Mucosa of descending colon (tissue), 3 donors: ENCODE measurements at regions not wholly inside any gene's neighbourhood (a gene's known extent, or its start where the extent isn't known, plus 50 kb on each side); places are given as distances from the start of the nearest gene placed in this dataset.

Source experiments
- ATAC-seq: fragments of 200-7000 bp; cut with Tn5 transposase; one replicate; pipeline ENCODE4 v1.9.1; 2020; ENCODE audit warnings: mild to moderate bottlenecking, moderate library complexity
- DNase-seq, 3 donors: peaks; one replicate each; pipeline ENCODE4 v3.0.0-alpha.2; 2020
- H3K36me3 ChIP-seq: fragments of 200-600 bp; one replicate; pipeline ENCODE4 v1.8.0; 2021; ENCODE audit warnings: low read depth, mild to moderate bottlenecking
- H3K4me1 ChIP-seq: fragments of 200-600 bp; one replicate; pipeline ENCODE4 v1.8.0; 2021; ENCODE audit warnings: low read depth, mild to moderate bottlenecking
- H3K4me3 ChIP-seq: fragments of 200-600 bp; one replicate; pipeline ENCODE4 v1.8.0; 2021; ENCODE audit warnings: mild to moderate bottlenecking
- H3K9me3 ChIP-seq: fragments of 200-600 bp; one replicate; pipeline ENCODE4 v1.8.0; 2021; ENCODE audit warnings: mild to moderate bottlenecking
- intact Hi-C, 2 donors: fragments of 100-400 bp; cut with DNase I in 1 of 2; cut with micrococcal nuclease in 1 of 2; formaldehyde crosslinking; loops; one replicate each; pipeline versions ENCODE4 v1.11.0 to v1.11.1; 2022; cut with DNase I, micrococcal nuclease
- TF ChIP-seq, protein P1 (sequence below): fragments of 200-600 bp; IDR thresholded peaks from one replicate; pipeline ENCODE4 v1.8.0; 2022; ENCODE audit warnings: antibody characterized with exemption, mild to moderate bottlenecking
- donor health status: DM: no; HTN: no; CAD: no; lungs with moderate emphysema.
- donor health status: DM: no; HTN: no; CAD: no.
- donor health status: DM: no; HTN: yes; CAD: no.

DNA sequence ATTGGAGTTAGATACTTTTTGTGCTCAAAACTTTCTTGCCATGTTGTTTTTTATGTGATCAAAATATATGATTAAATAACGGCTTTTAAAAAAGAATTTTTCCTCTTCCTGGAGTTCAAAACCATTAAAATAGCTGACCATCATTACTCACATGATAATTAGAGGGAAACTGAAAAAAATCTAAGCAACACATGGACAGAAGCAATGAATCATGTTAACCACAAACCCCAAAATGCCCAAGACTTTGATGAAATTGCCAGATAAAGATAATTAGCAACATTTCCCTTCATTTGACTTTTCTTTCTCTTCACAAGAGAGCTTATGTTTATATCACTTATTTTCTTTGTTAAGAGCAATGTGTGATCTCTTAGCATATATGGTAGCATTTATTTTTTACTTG lies 1294.2 kb downstream of the EFNA5 start:
- no peak for DNase-seq
- H3K36me3 ChIP-seq: no peaks in the 10 kb centered on the region
- H3K4me3 ChIP-seq: no peak overlapping the region
- TF ChIP-seq, protein P1, sequence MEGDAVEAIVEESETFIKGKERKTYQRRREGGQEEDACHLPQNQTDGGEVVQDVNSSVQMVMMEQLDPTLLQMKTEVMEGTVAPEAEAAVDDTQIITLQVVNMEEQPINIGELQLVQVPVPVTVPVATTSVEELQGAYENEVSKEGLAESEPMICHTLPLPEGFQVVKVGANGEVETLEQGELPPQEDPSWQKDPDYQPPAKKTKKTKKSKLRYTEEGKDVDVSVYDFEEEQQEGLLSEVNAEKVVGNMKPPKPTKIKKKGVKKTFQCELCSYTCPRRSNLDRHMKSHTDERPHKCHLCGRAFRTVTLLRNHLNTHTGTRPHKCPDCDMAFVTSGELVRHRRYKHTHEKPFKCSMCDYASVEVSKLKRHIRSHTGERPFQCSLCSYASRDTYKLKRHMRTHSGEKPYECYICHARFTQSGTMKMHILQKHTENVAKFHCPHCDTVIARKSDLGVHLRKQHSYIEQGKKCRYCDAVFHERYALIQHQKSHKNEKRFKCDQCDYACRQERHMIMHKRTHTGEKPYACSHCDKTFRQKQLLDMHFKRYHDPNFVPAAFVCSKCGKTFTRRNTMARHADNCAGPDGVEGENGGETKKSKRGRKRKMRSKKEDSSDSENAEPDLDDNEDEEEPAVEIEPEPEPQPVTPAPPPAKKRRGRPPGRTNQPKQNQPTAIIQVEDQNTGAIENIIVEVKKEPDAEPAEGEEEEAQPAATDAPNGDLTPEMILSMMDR: no peak
- no peak for ATAC-seq
- intact Hi-C loops: no loop called here
- no peaks in the 10 kb centered on the region for H3K9me3 ChIP-seq
- no peaks in the 10 kb centered on the region for H3K4me1 ChIP-seq

DNA sequence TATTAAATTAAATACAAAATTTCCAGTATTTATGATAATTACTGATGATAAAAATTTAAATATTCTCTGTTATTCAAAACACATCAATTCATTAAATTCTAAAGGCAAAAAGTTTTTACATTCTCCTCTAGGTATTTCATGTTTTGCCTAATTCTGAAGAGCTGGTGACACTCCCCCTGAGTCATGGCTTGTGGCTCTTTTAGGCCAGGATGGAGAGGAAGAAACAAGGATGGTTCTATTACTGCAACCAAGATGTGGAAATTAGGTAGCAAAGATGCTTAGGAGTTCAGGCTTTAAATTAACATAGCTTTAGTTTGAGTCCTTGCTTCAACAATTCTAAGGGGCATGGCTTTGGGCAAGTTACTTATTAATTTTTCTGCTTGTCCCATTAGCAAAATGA lies 1295.8 kb downstream of the EFNA5 start:
- TF ChIP-seq, protein P1: no peak
- ATAC-seq: no peak
- Histone ChIP-seq H3K4me1 (no peaks in the 10 kb centered on the region), H3K9me3 (peaks cover 5% of the 10 kb centered on the region), H3K36me3 (no peaks in the 10 kb centered on the region), H3K4me3 (no peak overlapping the region)
- no peak for DNase-seq
- intact Hi-C loops: no loop called here

DNA sequence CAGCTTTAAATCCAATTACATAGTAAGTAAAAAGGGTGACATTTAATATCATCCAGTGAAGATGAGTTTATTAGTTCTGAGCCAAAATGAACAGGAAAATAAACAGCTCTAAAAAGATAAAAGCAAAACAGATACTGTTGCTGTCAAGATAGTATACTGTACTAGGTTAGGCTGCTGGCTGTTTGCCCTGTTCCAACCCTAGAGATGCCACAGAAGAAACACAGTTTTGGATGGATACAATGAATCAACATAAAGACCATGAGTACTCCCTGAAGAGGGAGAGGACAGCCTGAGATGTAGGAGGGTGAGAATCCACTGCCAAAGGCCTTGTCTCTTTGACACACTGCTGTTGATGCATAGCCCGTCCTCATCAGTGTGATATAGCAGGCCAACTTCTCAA lies 1302.7 kb downstream of the EFNA5 start:
- intact Hi-C loops: no loop called here

DNA sequence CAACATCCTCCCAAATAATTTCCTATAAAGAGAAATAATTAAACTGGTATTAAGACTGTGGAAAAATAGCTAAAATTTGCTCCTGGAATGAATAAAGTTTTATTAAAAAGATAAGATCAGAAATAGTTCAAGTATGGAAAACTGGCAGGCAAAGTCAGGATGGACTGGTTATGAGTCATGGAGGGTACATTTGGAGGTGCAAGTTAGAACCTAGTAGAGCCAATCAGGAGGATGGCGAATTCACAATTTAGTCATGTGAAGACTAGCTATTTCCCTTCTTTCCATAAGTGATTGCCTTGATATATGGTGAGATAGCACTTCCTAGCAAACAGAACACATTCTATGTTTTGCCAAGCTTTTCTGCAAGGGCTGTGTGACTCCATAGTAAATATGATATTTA lies 1303.5 kb downstream of the EFNA5 start:
- TF ChIP-seq, protein P1: no peak
- Histone ChIP-seq H3K4me1 (no peaks in the 10 kb centered on the region), H3K9me3 (peaks cover 5% of the 10 kb centered on the region), H3K4me3 (no peak overlapping the region), H3K36me3 (no peaks in the 10 kb centered on the region)
- DNase-seq: no peak
- intact Hi-C loops: no loop called here
- no peak for ATAC-seq

More for the DNA sequence above, 1302.7 kb downstream of the EFNA5 start:
- Histone ChIP-seq H3K36me3 (no peaks in the 10 kb centered on the region), H3K4me3 (no peak overlapping the region), H3K9me3 (peaks cover 5% of the 10 kb centered on the region), H3K4me1 (no peaks in the 10 kb centered on the region)
- DNase-seq (no peak), ATAC-seq (no peak)
- TF ChIP-seq, protein P1: no peak

DNA sequence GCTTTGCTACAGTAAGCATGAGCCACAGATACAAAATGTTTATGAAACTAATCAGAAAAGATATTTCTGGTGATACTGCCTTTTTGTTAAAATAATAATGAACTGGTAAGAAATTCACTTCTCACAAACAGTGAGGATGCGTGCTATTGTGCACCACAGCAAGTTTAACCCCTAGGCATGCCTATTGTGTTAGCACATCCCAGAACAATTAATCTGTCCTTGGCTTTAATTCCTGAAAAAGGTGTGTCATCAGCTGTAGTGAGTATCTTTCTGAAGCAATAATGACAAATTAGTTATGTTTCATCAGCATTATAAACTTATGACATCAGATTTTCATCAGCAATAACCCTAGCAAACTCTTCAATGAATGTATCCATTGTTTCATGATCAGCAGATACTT lies 1307.2 kb downstream of the EFNA5 start:
- Histone ChIP-seq H3K4me3 (no peak overlapping the region), H3K36me3 (no peaks in the 10 kb centered on the region), H3K9me3 (peaks cover 8% of the 10 kb centered on the region), H3K4me1 (no peaks in the 10 kb centered on the region)
- TF ChIP-seq, protein P1: no peak
- ATAC-seq (no peak), DNase-seq (no peak)
- intact Hi-C loops: no loop called here

DNA sequence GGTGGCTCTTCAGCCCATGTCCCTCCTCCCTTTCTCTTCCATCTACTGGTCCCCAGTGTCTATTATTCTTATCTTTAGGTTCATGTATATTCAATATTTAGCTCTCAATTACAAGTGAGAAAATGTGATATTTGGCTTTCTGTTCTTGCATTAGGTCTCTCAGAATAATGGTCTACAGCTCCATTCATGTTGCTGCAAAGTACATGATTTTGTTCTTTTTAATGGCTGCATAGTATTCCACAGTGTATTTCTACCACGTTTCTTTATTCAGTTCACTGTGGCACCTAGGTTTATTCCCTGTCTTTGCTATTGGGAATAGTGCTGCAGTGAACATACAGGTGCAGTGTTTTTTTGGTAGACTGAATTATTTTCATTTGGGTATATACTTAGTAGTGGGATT lies 1308.8 kb downstream of the EFNA5 start:
- DNase-seq: no peak
- ATAC-seq: no peak
- intact Hi-C loops: no loop called here
- H3K4me1 ChIP-seq: no peaks in the 10 kb centered on the region
- peaks cover 8% of the 10 kb centered on the region for H3K9me3 ChIP-seq
- H3K36me3 ChIP-seq: no peaks in the 10 kb centered on the region
- H3K4me3 ChIP-seq: no peak overlapping the region
- TF ChIP-seq, protein P1: no peak
